NCI-H2029 (cell line): ENCODE measurements at regions not wholly inside any gene's neighbourhood (a gene's known extent, or its start where the extent isn't known, plus 50 kb on each side); places are given as distances from the start of the nearest gene placed in this dataset.
"Not testable (repeated sequence)": the region's sequence is repeated elsewhere in the genome, so short reads cannot be mapped to it uniquely, and the experiment has no call there.

Experiments used
- DNase-seq: peaks from one replicate; lab custom pipeline; 2025; lab: John Stamatoyannopoulos, UW

DNA sequence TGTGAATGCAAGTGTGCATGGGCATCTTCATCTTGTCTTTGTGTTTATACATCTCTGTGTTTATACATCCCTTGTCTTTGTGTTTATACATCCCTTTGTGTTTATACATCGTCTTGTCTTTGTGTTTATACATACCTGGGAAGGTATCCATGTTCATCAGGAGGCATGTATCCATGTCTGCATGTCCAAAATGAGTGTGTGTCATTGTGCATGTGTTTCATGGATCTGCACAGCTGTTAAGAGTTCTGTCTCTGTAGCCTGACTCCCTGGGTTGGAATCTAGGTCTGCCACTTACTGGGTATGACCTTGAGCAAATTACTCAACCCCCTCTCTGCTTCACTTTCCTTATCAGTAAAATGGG lies 50.1 kb upstream of the SIRPA start:
- DNase-seq: no peak

DNA sequence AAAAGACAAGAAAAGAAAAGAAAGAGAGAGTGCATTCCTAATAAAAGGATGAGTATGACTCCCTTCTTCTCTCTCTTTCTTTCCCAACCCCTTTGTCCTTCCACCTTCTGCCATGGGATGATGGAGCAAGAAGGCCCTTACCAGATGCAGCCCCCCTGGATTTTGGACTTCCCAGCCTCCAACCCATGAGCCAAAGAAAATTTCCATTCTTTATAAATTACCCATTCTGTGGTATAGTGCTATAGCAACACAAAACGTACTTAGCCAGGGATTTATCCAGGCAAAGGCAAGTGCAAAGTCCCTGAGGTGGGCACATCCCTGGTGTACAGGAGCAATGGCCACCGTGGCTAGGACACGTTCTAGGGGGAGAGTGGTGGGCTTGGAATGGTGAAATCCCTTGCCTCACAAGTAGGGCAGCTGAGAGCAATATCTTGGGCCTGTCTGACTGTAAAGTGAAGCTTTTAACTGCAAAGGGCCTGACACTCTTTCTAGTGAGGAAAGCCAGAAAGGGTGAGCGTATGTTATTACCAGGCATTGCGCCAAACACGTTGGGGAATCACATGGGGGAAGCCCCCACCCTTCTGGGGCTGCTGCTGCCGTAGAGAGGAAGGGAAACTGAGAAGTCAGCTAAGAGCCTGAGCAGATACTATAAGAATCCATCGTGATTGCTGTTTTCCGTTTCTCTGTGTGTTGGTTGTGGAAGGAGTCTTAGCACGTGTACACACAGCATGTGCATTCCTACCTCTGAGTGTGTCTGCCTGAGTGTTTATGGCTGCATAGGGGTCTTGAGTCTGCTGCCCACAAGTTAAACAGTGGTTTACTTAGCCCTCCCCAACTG lies 50.7 kb upstream of the SIRPA start:
- no peak for DNase-seq

DNA sequence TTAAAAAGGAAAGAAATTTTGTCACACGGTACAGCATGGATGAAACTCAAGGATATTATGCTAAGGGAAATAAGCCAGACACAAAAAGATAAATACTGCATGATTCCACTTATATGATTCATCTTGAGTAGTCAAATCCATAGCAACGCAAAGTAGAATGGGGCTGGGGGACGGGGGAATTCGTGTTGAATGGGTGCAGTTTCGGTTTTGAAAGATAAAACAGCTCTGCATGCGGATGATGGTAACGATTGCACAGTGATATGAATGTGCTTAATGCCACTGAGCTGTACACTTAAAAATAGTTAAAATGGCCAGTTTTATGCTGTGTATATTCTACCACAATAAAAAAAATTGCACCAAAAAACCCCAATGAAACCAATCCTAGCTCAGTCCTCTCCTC lies 52.9 kb upstream of the SIRPA start:
- DNase-seq: no peak

DNA sequence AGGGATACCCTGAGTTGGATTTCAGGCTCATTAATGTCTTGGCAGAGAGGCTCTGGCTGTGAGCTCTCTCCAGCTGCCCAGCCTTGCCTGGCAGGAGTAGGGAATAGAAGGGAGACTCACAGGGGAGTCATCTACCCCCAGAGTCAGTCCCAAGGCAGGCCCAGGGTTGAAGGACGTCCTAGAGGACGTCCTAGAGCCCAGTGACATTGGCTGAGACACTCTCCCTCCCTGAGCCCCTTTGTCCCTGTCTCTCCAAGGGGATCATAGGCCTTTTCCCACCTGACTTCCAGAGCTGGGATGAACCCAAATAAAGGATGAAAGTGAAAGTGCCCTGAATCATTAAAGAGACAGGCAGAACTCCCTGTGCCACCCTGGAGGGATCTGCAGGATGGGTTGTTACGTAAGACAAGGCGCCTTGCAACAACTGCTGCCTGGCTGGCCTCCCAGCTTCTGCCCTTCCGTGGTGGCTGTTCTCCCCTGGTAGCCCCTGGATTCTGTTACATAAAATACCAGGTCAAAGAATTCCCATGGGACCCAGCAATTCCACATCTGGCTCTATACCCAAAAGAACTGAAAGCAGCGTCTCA lies 53.6 kb upstream of the SIRPA start:
- DNase-seq: no peak

DNA sequence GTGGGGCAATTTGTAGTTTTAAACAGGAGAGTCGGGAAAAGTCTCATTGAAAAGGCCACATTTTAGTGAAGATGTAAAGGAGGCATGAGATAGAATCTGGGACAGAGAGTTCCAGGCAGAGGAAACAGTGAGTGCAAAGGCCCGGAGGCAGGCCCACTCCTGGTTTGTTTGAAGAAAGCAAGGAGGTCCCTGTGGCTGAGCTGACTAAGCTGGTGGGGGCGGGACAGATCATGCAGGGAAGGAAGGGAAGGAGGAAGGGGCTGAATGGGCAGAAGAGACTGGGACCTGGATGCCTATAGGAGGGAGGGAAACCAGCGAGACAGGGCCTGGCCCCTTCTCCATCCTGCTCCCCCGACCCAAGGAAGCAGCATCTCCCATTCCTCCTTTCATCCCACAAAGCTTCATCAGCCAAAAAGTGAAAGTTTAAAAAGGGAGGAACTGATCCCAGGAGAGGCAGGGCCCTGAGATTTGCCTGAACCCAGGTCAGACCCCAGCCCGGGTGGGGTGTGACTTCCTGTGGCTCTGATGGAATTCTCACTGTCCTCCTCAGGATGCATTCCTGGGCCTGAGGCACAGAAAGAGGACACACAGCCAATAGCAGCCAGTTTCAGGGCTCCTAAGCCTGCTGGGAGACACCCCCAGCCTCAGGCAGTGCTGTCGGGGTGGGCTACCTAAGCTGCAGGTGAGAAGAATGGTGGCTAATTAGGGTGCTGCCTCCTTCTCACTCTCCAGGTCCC lies 54.2 kb upstream of the SIRPA start:
- no peak for DNase-seq

DNA sequence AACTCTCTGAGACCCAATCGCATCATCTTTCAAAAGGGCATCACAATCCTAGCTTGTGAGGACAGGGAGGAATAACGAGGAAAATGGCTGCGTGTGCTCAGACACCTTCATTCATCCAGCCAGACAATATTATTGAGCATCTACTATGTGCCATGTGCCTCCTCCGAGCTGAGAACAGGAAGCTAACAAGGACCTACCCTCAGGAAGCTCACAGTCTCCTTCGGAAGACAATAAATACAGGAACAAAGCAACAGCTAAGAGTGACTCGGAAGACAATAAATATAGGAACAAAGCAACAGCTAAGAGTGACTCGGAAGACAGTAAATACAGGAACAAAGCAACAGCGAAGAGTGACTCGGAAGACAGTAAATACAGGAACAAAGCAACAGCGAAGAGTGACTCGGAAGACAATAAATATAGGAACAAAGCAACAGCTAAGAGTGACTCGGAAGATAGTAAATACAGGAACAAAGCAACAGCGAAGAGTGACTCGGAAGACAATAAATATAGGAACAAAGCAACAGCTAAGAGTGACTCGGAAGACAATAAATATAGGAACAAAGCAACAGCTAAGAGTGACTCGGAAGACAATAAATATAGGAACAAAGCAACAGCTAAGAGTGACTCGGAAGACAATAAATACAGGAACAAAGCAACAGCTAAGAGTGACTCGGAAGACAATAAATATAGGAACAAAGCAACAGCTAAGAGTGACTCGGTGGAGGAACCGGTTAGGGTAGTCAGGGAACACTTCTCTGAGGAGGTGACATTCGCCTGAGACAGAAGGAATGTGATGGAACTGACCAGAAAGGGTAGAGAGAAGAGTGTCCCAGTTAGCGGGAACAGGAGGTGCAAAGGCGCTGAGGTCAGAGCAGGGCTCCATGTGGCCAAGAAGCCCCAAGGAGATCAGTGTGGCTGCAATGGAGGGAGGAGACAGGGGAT lies 55.6 kb upstream of the SIRPA start:
- DNase-seq: not testable (repeated sequence)

DNA sequence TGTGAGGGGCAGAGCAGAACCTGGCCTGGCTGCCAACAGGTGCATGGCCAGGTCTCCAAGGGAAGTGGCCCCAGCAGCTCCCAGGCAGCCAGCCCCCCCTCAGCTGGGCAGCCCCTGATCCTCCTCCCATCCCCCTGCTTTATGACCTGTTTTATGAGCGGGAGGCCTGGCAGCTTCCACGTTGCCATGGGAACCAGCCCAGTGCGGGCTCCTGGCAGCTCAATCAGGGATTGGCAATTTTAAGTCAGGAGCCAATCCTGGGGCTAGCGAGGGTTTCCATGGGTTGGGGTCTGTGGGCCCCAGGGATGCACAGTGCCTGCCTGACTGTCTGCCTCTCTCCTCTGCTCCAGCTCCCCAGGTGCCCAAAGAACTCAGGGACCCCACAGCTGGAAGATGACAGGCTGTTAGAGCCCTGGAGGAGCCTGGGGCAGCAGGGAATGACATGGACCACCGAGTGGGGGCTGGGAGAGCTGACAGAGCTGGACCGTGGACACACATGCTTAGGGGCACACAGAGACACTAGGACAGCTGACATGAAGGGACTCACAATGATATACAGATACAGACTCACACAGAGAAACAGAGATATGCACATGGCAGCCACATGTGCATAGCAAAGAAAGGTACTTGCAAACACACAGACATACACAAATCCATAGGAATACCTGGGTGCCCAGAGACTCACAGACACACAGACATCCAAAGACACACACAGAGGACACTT lies 56.5 kb upstream of the SIRPA start:
- no peak for DNase-seq

DNA sequence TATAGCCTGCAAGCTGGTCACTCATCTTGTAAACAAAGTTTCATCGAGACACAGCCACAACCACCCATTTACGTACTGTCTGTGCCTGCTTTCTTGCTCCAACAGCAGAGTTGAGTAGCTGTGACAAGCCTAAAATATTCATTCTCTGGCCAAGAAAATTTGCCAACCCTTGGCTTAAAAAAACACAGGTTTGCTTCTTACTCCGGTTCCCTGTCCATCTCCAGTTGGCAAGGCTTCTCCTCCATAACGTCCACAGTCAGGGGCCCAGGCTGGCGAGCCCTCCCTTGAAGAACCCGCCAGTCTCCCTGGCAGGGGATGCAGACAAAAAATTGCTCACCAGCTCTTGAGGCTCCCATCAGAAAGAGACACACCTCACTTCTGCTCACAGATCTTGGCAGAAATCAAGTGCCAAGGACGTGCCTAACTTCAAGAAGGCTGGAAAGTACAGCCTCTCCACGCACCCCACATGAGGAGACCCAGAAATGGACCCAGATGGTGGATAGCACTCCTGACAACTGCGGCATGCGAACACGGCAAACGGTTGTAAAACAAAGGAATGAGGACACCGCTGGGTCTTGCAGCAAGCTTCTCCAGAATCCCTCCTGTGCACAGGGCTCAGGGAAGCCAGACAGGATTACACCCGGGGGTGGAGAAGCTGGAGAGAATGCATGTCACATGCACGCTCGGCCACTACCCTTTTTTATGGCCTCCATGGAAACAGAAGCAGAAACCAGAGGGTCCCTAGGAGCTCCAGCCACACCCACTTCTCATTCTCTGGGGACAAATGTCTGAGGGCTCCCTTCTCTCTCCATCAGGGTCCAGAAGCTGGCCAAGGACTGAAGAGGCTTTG lies 59.8 kb upstream of the SIRPA start:
- no peak for DNase-seq

DNA sequence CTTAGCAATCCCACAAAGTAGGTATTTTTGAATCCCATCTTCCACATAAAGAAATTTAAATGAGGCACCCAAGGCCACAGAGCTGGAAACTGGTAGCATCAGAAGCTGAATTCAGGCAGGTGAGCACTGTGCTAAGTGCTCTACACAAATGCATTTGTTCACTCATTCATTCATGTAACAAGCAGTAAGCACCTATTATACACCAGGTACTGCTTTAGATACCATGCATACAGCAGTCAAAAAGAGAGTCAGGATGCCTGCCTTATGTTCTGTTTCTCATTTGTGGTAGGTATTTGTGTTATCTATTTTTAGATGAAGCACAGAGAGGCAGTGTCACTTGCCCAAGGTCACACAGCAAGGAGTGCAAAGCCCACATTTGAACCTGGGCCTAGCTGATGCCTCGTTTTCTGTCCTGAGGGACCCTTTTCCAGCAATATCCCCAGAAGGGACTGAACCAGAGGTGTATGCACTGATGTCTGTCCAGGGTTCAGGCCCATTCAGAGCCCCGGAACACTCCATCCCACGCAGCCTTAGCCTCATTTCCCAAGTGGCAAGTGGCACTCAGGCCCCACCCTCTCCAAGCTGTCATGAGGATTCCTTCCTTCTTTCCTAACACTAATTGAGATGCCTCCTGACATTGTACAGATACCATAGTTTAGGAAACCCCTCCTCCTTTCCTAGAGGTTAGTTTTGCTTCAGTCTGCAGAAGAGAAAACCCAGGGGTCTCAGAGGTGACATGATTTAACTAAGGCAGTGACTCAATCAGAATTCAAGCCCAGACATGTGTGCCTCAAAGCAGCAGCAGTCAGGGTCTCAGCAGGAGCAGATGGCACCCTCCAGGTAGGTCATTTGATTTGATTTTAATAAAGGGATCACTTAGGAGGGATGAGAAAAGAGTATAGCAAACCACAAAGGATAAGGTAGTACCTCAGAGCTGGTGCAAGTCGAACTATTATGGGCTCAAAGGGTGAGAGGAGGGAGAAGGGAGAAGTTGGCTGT lies 61.2 kb upstream of the SIRPA start:
- DNase-seq: no peak

DNA sequence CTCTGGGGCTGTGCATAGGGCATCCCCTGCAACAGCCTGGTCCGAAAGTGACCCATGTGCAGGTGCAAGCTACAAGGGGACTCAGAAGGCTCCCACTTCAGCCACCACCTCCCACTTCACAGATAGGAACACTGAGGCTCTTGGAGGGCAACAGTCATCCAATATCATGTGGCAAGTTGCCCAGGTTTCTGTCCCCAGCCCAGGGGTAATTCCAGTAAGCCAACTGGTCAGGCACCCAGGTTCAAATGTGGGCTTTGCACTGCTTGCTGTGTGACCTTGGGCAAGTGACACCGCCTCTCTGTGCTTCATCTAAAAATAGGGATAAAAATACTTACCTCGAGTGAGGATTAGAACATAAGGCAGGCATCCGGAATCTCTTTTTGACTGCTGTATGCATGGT lies 62.0 kb upstream of the SIRPA start:
- DNase-seq: no peak

DNA sequence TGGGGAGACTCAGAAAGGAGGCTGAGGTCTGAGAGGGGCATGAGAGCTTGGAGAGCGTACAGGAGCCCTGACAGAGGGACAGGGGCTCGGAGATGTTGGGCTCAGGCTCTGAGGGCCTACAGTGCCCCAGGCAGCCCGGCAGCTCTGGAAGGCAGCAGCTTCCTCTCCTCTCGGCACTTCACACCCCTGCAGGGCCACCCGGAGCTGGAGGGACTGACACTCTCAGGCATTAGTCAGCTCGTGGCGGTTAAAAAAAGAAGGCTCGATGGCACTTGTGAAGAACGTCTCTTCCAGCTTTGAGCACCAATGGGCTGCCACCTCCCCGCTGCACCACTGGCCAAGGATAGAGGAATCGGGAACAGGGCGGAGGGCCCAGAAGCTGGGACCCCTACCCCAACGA lies 62.6 kb upstream of the SIRPA start:
- no peak for DNase-seq

DNA sequence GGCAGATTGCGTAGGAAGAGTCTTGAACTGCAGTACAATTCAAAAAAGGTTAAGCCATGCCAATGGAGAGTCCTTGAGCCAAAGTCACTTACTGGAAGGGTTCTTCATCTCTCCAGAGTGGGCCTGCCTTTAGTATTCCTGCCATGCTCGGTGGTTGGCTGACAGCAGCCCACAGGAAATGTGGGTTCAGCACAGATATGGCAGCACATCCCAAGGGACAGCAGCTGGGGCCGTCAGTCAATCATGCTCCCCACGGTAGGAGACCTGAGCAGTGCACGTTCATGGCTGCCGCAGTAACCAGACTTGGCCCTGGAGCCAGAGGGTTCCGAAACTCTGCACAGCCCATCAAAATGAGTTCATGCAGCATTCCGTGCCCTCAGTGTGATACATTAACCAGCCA lies 63.6 kb upstream of the SIRPA start:
- no peak for DNase-seq

DNA sequence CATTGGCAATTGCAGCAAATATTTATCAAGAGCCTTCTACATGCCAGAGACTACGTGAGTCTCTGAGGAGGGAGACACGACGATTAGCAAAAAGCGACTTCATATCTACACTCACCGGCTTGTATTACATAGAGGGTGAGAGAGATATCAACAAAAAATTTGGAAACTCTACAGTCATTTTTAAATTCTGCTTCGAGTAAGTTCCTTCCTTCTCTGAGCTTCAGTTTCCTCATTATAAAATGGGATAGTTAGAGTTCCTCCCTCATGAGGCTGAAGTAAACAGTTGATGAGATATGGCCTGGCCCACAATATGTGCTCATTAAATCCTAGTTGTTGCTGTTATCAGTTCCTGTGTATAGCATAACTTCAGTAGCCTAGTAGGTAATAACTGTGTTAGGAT lies 64.1 kb upstream of the SIRPA start:
- DNase-seq: no peak

DNA sequence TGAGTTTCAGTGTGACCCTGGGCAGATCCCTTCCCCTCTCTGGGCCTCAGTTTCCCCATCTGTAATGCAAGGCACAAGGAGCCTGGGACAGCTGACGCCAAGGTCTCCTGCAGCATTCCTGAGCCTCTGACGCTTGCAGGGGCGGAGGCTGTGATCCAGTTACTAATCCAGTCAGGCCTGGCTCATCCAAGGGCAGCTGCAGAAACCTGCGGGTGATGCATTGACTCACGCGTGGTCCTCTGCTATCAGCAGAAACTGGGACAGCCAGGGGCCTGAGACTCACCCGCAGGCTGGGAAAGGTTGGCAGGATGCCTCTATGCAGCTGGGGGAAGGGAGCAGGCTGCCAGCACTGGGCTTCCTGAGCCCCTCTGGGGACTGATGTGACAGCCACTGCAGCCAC lies 65.0 kb upstream of the SIRPA start:
- DNase-seq: no peak

DNA sequence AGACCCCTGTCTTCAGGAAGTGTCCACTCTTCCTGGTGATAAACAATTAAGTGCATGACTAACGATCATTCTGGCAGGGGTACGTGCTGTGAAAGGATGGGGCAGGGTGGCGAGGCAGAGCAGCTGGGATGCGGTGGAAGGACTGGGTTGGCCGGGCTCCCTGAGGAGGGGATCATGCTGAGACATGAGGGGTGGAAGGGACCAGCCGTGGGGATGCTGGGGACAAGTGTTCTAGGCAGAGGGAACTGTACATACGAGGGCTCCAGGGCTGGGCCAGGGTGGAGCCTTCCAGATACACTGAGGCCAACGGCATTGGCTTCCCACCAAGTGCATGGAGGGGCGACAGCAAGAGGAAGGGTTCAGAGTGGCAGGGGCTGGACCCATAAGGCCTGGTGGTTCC lies 65.7 kb upstream of the SIRPA start:
- DNase-seq: no peak

DNA sequence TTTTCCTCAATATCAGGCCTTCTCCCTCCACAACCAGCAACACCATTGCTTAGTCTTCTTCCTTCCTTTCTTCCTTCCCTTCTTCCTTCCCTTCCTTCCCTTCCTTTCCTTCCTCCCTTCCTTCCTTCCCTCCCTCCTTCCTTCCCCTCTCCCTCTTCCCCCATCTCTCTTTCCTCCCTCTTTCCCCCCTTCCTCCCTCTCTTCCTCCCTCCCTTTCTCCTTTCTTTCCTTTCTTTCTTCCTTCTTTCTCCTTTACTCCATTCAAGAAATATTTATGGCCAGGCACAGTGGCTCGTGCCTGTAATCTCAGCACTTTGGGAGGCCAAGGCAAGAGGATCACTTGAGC lies 66.4 kb upstream of the SIRPA start:
- DNase-seq: no peak

DNA sequence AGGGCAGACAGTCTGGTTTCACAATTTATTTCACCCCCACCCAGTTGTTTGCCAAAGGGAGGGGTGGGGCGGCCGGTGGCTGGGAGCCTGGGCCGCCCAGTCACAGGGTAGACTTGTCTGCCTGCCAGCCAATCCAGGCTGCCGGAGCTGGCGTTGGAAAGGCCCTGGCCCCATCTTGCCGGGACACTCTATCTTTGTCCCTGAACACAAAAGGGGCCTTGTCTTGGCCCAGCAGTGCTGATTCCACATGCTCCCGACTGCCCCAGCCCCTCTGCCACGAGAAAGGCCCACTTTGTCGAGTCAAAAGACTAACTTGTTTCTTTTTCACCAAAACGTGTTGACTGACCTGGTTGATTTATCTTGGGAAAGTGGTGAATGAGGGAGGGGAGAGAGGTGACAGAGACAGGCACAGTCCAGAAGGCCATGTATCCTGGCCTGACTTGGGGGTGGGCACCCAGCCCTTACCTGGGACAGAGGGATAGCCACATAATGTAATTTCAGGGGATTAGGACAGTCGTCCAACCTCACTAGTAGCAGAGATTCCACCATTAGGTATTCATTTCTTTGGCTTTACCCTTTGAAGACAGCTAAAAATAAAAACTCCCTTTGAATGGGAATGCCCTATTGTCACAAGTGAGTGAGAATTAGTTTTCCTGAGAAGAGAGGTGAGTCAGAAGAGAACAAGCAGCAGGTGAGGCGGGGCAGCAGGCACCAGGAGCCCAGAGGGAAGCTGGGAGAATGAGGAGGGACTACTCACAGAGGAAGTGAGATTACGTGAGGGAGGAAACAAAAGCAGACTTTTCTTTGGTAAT lies 67.0 kb upstream of the SIRPA start:
- DNase-seq: no peak

DNA sequence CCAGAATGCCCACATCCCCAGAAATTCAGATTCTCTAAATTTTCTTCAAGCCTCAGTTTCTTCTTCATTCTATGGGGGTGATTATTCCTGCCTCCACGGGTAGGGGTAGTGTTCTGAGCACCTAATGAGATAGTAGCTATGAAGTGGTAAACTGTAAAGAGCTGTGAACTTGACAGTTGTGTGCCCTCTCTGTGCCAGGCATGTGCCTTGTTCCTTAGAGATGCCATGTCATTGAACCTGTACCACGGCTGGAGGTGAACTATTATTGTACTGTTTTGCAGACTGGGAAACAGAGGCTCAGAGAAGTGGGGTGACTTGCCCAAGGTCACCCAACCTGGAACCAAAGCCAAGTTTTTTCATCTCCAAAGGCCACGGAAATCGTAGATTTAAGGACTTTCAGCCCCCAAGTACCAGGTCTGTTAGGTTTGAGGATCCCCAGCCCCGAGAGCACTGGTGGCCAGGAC lies 67.7 kb upstream of the SIRPA start:
- no peak for DNase-seq
